GM21786 (cell line): ENCODE measurements at regions not wholly inside any gene's neighbourhood (a gene's known extent, or its start where the extent isn't known, plus 50 kb on each side); places are given as distances from the start of the nearest gene placed in this dataset.
"Not testable (repeated sequence)": the region's sequence is repeated elsewhere in the genome, so short reads cannot be mapped to it uniquely, and the experiment has no call there.

Source experiments
- ATAC-seq: cut with Tn5 transposase; IDR thresholded peaks from one replicate; pipeline ENCODE4 v1.9.1; 2021; ENCODE audit not compliant: unreplicated experiment

GRCh38 chr11:81602508-81602907 lies 1131.2 kb downstream of the FAM181B start:
- no peak for ATAC-seq

- ATAC-seq = no peak
Observed at GRCh38 chr11:81596704-81597103, 1137.0 kb downstream of the FAM181B start.

- ATAC-seq = no peak
Observed at GRCh38 chr11:81585390-81585933, 1148.2 kb downstream of the FAM181B start.

- ATAC-seq = no peak
Observed at GRCh38 chr11:81579339-81579738, 1154.3 kb downstream of the FAM181B start.

GRCh38 chr11:81578571-81578970 lies 1155.1 kb downstream of the FAM181B start:
- no peak for ATAC-seq

GRCh38 chr11:81574301-81574700 lies 1159.4 kb downstream of the FAM181B start:
- ATAC-seq = no peak

GRCh38 chr11:81573367-81573766 lies 1160.3 kb downstream of the FAM181B start:
- ATAC-seq = no peak

- no peak for ATAC-seq
Observed at GRCh38 chr11:81570669-81571068, 1163.0 kb downstream of the FAM181B start.

- no peak for ATAC-seq
Observed at GRCh38 chr11:81569999-81570398, 1163.7 kb downstream of the FAM181B start.

GRCh38 chr11:81568918-81569317 lies 1164.7 kb downstream of the FAM181B start:
- ATAC-seq = no peak

GRCh38 chr11:81548123-81548522 lies 1185.5 kb downstream of the FAM181B start:
- no peak for ATAC-seq

- ATAC-seq = not testable (repeated sequence)
Observed at GRCh38 chr11:81539806-81540205, 1193.9 kb downstream of the FAM181B start.

GRCh38 chr11:81515566-81515965 lies 1218.1 kb downstream of the FAM181B start:
- no peak for ATAC-seq

- ATAC-seq = peak; percentile 81
Observed at GRCh38 chr11:81497202-81497804, 1236.4 kb downstream of the FAM181B start.

- no peak for ATAC-seq
Observed at GRCh38 chr11:81496601-81497000, 1237.1 kb downstream of the FAM181B start.

- ATAC-seq = no peak
Observed at GRCh38 chr11:81495699-81496292, 1237.9 kb downstream of the FAM181B start.

GRCh38 chr11:81494431-81494830 lies 1239.2 kb downstream of the FAM181B start:
- ATAC-seq = no peak

GRCh38 chr11:81492923-81493445 lies 1240.7 kb downstream of the FAM181B start:
- ATAC-seq = no peak

GRCh38 chr11:81487109-81487508 lies 1246.6 kb downstream of the FAM181B start:
- no peak for ATAC-seq

- no peak for ATAC-seq
Observed at GRCh38 chr11:81484196-81484595, 1249.5 kb downstream of the FAM181B start.

- no peak for ATAC-seq
Observed at GRCh38 chr11:81477277-81477676, 1256.4 kb downstream of the FAM181B start.

- ATAC-seq = no peak
Observed at GRCh38 chr11:81476345-81476744, 1257.3 kb downstream of the FAM181B start.
